ENCODE measurements at regions not wholly inside any gene's neighbourhood (a gene's known extent, or its start where the extent isn't known, plus 50 kb on each side); places are given as distances from the start of the nearest gene placed in this dataset.

DNA sequence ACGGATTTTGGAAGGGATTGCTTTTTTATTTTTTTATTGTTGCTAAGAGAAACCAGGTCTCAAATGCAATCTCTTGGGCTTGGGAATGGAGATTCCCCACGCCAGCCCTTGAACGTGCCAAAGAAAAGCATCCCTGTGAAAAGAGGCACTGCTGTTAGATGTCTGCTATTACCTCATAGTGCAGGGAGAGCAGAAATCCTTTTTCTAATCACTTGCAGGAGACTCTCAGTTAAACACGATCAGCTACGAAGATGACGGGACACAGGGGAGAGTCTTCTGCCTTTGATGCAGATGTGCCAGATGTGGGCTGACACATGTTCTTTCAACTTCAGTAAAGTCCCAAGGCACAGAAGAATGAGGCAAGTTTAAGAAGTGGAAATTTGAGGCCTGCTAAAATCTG lies 381.6 kb upstream of the TRIB2 start:
- TF ChIP-seq, protein P1, sequence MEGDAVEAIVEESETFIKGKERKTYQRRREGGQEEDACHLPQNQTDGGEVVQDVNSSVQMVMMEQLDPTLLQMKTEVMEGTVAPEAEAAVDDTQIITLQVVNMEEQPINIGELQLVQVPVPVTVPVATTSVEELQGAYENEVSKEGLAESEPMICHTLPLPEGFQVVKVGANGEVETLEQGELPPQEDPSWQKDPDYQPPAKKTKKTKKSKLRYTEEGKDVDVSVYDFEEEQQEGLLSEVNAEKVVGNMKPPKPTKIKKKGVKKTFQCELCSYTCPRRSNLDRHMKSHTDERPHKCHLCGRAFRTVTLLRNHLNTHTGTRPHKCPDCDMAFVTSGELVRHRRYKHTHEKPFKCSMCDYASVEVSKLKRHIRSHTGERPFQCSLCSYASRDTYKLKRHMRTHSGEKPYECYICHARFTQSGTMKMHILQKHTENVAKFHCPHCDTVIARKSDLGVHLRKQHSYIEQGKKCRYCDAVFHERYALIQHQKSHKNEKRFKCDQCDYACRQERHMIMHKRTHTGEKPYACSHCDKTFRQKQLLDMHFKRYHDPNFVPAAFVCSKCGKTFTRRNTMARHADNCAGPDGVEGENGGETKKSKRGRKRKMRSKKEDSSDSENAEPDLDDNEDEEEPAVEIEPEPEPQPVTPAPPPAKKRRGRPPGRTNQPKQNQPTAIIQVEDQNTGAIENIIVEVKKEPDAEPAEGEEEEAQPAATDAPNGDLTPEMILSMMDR (conservative IDR thresholded peaks at IDR 0.05; ENCODE audit: low read length), result no peak
- TF ChIP-seq EZH2phosphoT487 (IDR thresholded peaks at IDR 0.05; ENCODE audit: borderline replicate concordance, low read depth, low read length), result no peak
